DND-41 (cell line): ENCODE measurements at regions not wholly inside any gene's neighbourhood (a gene's known extent, or its start where the extent isn't known, plus 50 kb on each side); places are given as distances from the start of the nearest gene placed in this dataset.

Experiments
- EZH2 ChIP-seq: IDR thresholded peaks from 3 replicates; pipeline ENCODE4 v1.6.1; 2012; ENCODE audit warnings: borderline replicate concordance, low read depth, mild to moderate bottlenecking, moderate library complexity, low read length, inconsistent platforms; ENCODE audit not compliant: severe bottlenecking
- TF ChIP-seq, protein P1 (sequence below): IDR thresholded peaks from 2 replicates; pipeline ENCODE4 v1.5.1; 2012; ENCODE audit warnings: borderline replicate concordance, low read length, moderate library complexity, mild to moderate bottlenecking; ENCODE audit not compliant: poor library complexity, severe bottlenecking; ENCODE audit errors: extremely low read depth

DNA sequence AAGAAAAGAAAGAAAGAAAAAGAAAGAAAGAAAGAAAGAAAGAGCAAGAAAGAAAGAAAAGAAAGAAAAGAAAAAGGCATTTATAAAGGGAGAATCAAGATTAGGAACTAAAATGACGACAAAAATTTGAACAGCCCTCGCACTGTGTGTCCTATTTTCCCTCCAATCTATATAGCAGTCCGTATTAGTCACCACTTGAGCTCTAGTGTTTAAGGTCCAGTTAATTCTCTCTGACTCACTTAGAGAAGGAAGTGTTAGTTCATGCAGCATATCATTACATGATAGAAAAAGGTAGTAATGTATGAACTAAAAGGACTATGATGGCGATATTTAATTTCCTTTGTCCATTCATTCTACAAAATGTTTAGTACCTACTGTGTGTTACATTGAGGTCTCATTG is 122.7 kb downstream of the CBLL2 start:
- TF ChIP-seq, protein P1, sequence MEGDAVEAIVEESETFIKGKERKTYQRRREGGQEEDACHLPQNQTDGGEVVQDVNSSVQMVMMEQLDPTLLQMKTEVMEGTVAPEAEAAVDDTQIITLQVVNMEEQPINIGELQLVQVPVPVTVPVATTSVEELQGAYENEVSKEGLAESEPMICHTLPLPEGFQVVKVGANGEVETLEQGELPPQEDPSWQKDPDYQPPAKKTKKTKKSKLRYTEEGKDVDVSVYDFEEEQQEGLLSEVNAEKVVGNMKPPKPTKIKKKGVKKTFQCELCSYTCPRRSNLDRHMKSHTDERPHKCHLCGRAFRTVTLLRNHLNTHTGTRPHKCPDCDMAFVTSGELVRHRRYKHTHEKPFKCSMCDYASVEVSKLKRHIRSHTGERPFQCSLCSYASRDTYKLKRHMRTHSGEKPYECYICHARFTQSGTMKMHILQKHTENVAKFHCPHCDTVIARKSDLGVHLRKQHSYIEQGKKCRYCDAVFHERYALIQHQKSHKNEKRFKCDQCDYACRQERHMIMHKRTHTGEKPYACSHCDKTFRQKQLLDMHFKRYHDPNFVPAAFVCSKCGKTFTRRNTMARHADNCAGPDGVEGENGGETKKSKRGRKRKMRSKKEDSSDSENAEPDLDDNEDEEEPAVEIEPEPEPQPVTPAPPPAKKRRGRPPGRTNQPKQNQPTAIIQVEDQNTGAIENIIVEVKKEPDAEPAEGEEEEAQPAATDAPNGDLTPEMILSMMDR, result no peak
- no peak for TF ChIP-seq EZH2
